HepG2 (cell line): ENCODE measurements at regions not wholly inside any gene's neighbourhood (a gene's known extent, or its start where the extent isn't known, plus 50 kb on each side); places are given as distances from the start of the nearest gene placed in this dataset.

Experiments
- DZIP1 ChIP-seq: sonication (generic); formaldehyde crosslinking; IDR thresholded peaks from 2 replicates; pipeline ENCODE4 v1.5.0; 2020; ENCODE audit warnings: mild to moderate bottlenecking, missing genetic modification reagents
- FOXO1 ChIP-seq: sonication (generic); formaldehyde crosslinking; IDR thresholded peaks from 2 replicates; pipeline ENCODE4 v1.4.0; 2020; ENCODE audit warnings: missing genetic modification reagents
- GATA4 ChIP-seq: sonication (generic); IDR thresholded peaks from 2 replicates; pipeline ENCODE4 v1.6.1; 2016; ENCODE audit warnings: antibody characterized with exemption, low read depth, borderline replicate concordance
- HINFP ChIP-seq: sonication (generic); formaldehyde crosslinking; IDR thresholded peaks from 2 replicates; pipeline ENCODE4 v1.4.0; 2020; ENCODE audit warnings: low read depth, mild to moderate bottlenecking, missing genetic modification reagents
- IKZF4 ChIP-seq: sonication (generic); formaldehyde crosslinking; IDR thresholded peaks from 2 replicates; pipeline ENCODE4 v1.5.1; 2020; ENCODE audit warnings: borderline replicate concordance, mild to moderate bottlenecking, low read depth, missing genetic modification reagents; ENCODE audit errors: not compliant biosample characterization
- MATR3 ChIP-seq: sonication (generic); formaldehyde crosslinking; IDR thresholded peaks from 2 replicates; pipeline ENCODE4 v1.4.0; 2020; ENCODE audit warnings: missing genetic modification reagents
- NFE2L1 ChIP-seq: sonication (generic); formaldehyde crosslinking; IDR thresholded peaks from 2 replicates; pipeline ENCODE4 v1.4.0; 2020; ENCODE audit warnings: missing genetic modification reagents, mild to moderate bottlenecking, borderline replicate concordance
- NFYB ChIP-seq: sonication (generic); formaldehyde crosslinking; IDR thresholded peaks from 2 replicates; pipeline ENCODE4 v1.4.0; 2020; ENCODE audit warnings: missing genetic modification reagents
- RERE ChIP-seq: IDR thresholded peaks from 2 replicates; pipeline ENCODE4 v1.6.1; 2016; ENCODE audit warnings: low read depth, missing genetic modification reagents, missing compliant biosample characterization
- SAFB2 ChIP-seq: sonication (generic); formaldehyde crosslinking; IDR thresholded peaks from 2 replicates; pipeline ENCODE4 v1.5.1; 2020; ENCODE audit warnings: missing genetic modification reagents, low read depth, mild to moderate bottlenecking, borderline replicate concordance
- SP2 ChIP-seq: sonication (generic); formaldehyde crosslinking; IDR thresholded peaks from 2 replicates; pipeline ENCODE4 v1.5.1; 2020; ENCODE audit warnings: mild to moderate bottlenecking, missing genetic modification reagents
- TAF1 ChIP-seq: sonication (generic); formaldehyde crosslinking; IDR thresholded peaks from 2 replicates; pipeline ENCODE4 v1.4.0; 2020; ENCODE audit warnings: missing genetic modification reagents
- TBX2 ChIP-seq: sonication (generic); formaldehyde crosslinking; IDR thresholded peaks from 2 replicates; pipeline ENCODE4 v1.5.0; 2020; ENCODE audit warnings: missing genetic modification reagents, mild to moderate bottlenecking, borderline replicate concordance
- ZGPAT ChIP-seq: IDR thresholded peaks from 2 replicates; pipeline ENCODE4 v1.6.1; 2016; ENCODE audit warnings: mild to moderate bottlenecking
- ZKSCAN5 ChIP-seq: sonication (generic); formaldehyde crosslinking; IDR thresholded peaks from 2 replicates; pipeline ENCODE4 v1.5.1; 2020; ENCODE audit warnings: mild to moderate bottlenecking, missing genetic modification reagents
- ZNF331 ChIP-seq: sonication (generic); formaldehyde crosslinking; IDR thresholded peaks from 2 replicates; pipeline ENCODE4 v1.4.0; 2020; ENCODE audit warnings: missing genetic modification reagents
- ZNF530 ChIP-seq: sonication (generic); formaldehyde crosslinking; IDR thresholded peaks from 2 replicates; pipeline ENCODE4 v1.5.0; 2020; ENCODE audit warnings: low read depth, mild to moderate bottlenecking, missing genetic modification reagents
- ZNF562 ChIP-seq: sonication (generic); formaldehyde crosslinking; IDR thresholded peaks from 2 replicates; pipeline ENCODE4 v1.8.0; 2022; ENCODE audit warnings: missing genetic modification reagents, borderline replicate concordance
- ZNF589 ChIP-seq: sonication (generic); formaldehyde crosslinking; conservative IDR thresholded peaks from 2 replicates; pipeline ENCODE4 v1.8.0; 2022; ENCODE audit warnings: mild to moderate bottlenecking, moderate library complexity, missing genetic modification reagents
- ZNF839 ChIP-seq: sonication (generic); formaldehyde crosslinking; IDR thresholded peaks from 2 replicates; pipeline ENCODE4 v1.4.0; 2020; ENCODE audit warnings: missing genetic modification reagents, mild to moderate bottlenecking, borderline replicate concordance

GRCh38 chr9:129548571-129549135, 72.2 kb downstream of the C9orf50 start (continued):
- no peak for TF ChIP-seq DZIP1 (CRISPR knock-in tag)
- TF ChIP-seq FOXO1: 0 out of 2 replicates have a peak, but pooled peaks have one; percentile 21
- TF ChIP-seq ZNF839 (CRISPR knock-in tag): no peak
- TF ChIP-seq SAFB2 (CRISPR knock-in tag): no peak
- TF ChIP-seq TAF1 (CRISPR knock-in tag): peak; percentile 7; the same call in 1 of the 2 replicates
- no peak for TF ChIP-seq TBX2 (CRISPR knock-in tag)
- no peak for TF ChIP-seq GATA4
- TF ChIP-seq MATR3 (CRISPR knock-in tag): no peak
- no peak for TF ChIP-seq NFE2L1 (CRISPR knock-in tag)
- no peak for TF ChIP-seq SP2 (CRISPR knock-in tag)
- no peak for TF ChIP-seq NFYB (CRISPR knock-in tag)
- no peak for TF ChIP-seq HINFP (CRISPR knock-in tag)
- TF ChIP-seq IKZF4 (CRISPR knock-in tag): no peak
- no peak for TF ChIP-seq ZKSCAN5 (CRISPR knock-in tag)
- no peak for TF ChIP-seq ZNF530 (CRISPR knock-in tag)
- no peak for TF ChIP-seq ZNF589 (CRISPR knock-in tag)
- TF ChIP-seq ZNF562 (CRISPR knock-in tag): no peak
- TF ChIP-seq RERE (CRISPR knock-in tag): no peak
- TF ChIP-seq ZGPAT (CRISPR knock-in tag): peak; percentile 13; the same call in 1 of the 2 replicates
- 0 out of 2 replicates have a peak, but pooled peaks have one; percentile 14 for TF ChIP-seq ZNF331 (CRISPR knock-in tag)
